ENCODE measurements at regions not wholly inside any gene's neighbourhood (a gene's known extent, or its start where the extent isn't known, plus 50 kb on each side); places are given as distances from the start of the nearest gene placed in this dataset.

DNA sequence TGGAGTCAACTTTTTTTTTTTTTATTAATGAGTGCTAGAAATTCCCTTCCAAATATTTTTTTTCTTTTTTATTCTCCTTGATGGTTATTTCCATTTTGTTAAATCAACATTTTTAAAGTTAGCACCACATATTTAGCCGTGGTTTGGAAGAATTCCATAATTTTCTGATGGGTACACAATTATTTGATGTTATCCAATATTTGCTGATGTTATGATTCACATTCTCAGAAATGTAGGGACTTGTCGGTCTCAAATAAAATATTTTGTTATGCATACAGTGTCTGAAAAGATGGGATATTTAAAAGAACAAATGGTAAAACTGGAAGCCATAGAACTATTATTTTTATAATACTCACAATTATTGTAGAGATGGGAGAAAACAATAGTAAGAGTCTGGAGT is 911.5 kb upstream of the GBE1 start:
- H3K27me3 ChIP-seq = no peaks in the 10 kb centered on the region
- DNase-seq = no peak
- no peaks in the 10 kb centered on the region for H3K36me3 ChIP-seq (replicated peaks in 1 of 2)
- H3K4me1 ChIP-seq (replicated peaks in 1 of 2) = no peaks in the 10 kb centered on the region
- WGBS, 4 donors = 74 to 84% (median 80%) methylated on average over 2 of the region's 2 CpGs
- intact Hi-C loops (cut with DNase I) = no loop called here
- H3K27ac ChIP-seq = no peak overlapping the region
- TF ChIP-seq, protein P1, sequence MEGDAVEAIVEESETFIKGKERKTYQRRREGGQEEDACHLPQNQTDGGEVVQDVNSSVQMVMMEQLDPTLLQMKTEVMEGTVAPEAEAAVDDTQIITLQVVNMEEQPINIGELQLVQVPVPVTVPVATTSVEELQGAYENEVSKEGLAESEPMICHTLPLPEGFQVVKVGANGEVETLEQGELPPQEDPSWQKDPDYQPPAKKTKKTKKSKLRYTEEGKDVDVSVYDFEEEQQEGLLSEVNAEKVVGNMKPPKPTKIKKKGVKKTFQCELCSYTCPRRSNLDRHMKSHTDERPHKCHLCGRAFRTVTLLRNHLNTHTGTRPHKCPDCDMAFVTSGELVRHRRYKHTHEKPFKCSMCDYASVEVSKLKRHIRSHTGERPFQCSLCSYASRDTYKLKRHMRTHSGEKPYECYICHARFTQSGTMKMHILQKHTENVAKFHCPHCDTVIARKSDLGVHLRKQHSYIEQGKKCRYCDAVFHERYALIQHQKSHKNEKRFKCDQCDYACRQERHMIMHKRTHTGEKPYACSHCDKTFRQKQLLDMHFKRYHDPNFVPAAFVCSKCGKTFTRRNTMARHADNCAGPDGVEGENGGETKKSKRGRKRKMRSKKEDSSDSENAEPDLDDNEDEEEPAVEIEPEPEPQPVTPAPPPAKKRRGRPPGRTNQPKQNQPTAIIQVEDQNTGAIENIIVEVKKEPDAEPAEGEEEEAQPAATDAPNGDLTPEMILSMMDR (IDR thresholded peaks at IDR 0.05) = no peak
- no peaks in the 10 kb centered on the region for H3K9me3 ChIP-seq (replicated peaks in 1 of 3)
- H3K4me3 ChIP-seq = no peak overlapping the region

DNA sequence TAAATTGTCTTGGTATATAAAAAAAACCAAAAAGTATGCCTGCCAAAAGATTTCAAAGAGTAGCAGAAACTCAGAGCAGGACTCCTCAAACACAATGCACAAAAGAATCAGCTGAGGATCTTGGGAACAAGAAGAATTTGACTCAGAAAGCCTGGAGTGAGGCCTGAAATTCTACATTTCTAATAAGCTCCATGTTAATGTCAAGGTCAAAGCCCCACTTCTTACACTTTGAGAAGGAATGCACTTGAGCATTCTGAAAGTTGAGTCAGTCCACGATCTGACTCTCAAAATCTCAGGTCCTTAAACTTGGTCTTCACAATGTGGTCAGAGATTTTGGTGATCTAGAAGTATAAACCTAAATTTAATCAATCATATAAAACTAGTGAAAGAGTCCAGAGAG is 910.0 kb upstream of the GBE1 start:
- Histone ChIP-seq H3K36me3 (replicated peaks in 1 of 2) (no peaks in the 10 kb centered on the region), H3K27ac (no peak overlapping the region), H3K9me3 (replicated peaks in 1 of 3) (no peaks in the 10 kb centered on the region), H3K4me3 (no peak overlapping the region), H3K27me3 (no peaks in the 10 kb centered on the region), H3K4me1 (replicated peaks in 1 of 2) (no peaks in the 10 kb centered on the region)
- no peak for TF ChIP-seq POLR2A (IDR thresholded peaks at IDR 0.05)
- TF ChIP-seq, protein P1 (IDR thresholded peaks at IDR 0.05) = no peak
- WGBS, 4 donors = 32 to 57% (median 47%) methylated on average over 1 of the region's 1 CpG
- intact Hi-C loops (cut with DNase I) = no loop called here
- DNase-seq = no peak

DNA sequence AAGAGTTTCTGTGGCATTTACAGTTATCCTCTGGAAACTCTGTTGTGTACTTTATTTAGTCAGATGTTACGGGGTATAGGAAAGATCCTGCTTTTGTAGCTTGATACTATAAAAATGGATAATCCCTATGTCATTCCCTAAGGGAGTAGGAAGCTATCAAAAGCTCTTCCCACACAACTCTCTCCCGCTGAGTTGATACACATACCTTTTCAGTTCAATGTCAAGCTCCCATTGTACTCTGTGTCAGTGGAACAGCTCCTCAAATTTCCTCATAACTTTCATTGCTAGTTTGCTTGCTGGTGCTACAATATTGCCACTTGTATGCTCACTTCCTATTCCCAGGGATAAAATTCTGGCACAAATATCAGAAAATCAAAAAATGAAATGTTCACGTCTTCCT is 893.3 kb upstream of the GBE1 start:
- intact Hi-C loops (cut with DNase I) = no loop called here
- H3K27ac ChIP-seq = no peak overlapping the region
- no peaks in the 10 kb centered on the region for H3K27me3 ChIP-seq
- WGBS, 4 donors = 67 to 80% (median 68%) methylated on average over 3 of the region's 3 CpGs
- H3K9me3 ChIP-seq (replicated peaks in 1 of 3) = no peaks in the 10 kb centered on the region
- H3K4me3 ChIP-seq = no peak overlapping the region
- H3K4me1 ChIP-seq (replicated peaks in 1 of 2) = no peaks in the 10 kb centered on the region
- TF ChIP-seq, protein P1 (IDR thresholded peaks at IDR 0.05) = no peak
- no peak for TF ChIP-seq POLR2A (IDR thresholded peaks at IDR 0.05)
- no peak for DNase-seq
- H3K36me3 ChIP-seq (replicated peaks in 1 of 2) = no peaks in the 10 kb centered on the region

DNA sequence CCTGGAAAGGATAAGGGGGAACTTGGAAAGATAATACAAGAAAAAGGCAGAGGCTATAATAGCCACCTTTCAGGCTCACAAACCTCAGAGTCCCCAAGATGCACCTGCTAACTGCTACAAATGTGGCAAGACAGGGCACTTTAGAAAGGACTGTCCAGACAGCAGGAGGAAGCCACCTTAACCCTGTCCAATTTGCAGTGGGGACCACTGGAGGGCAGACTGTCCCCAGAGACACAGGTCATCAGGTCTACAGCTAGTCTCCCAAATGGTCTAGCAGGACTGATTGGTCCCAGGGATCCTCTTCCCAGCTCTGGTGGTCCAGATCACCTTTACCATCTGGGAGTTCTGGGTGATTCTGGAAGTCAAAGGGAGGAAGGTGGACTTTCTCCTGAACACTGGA is 882.5 kb upstream of the GBE1 start:
- H3K27me3 ChIP-seq = no peaks in the 10 kb centered on the region
- DNase-seq = no peak
- H3K4me3 ChIP-seq = no peak overlapping the region
- intact Hi-C loops (cut with DNase I) = no loop called here
- H3K9me3 ChIP-seq (replicated peaks in 1 of 3) = no peaks in the 10 kb centered on the region
- H3K36me3 ChIP-seq (replicated peaks in 1 of 2) = no peaks in the 10 kb centered on the region
- H3K27ac ChIP-seq = no peak overlapping the region
- TF ChIP-seq, protein P1 (IDR thresholded peaks at IDR 0.05) = no peak
- TF ChIP-seq POLR2A (IDR thresholded peaks at IDR 0.05) = no peak
- no peaks in the 10 kb centered on the region for H3K4me1 ChIP-seq (replicated peaks in 1 of 2)
